ENCODE measurements at regions not wholly inside any gene's neighbourhood (a gene's known extent, or its start where the extent isn't known, plus 50 kb on each side); places are given as distances from the start of the nearest gene placed in this dataset.
"Not testable (repeated sequence)": the region's sequence is repeated elsewhere in the genome, so short reads cannot be mapped to it uniquely, and the experiment has no call there.

GRCh38 chr6:146937316-146937715 is 266.9 kb upstream of the STXBP5 start:
- H3K4me1 ChIP-seq: no peaks in the 10 kb centered on the region
- DNase-seq: no peak
- intact Hi-C loops (cut with DNase I; ENCODE audit: low total_unique reads): no loop called here
- no peak overlapping the region for H3K4me3 ChIP-seq
- no peak overlapping the region for H3K27ac ChIP-seq
- H3K36me3 ChIP-seq: no peaks in the 10 kb centered on the region
- TF ChIP-seq POLR2A (IDR thresholded peaks at IDR 0.05): no peak
- TF ChIP-seq, protein P1, sequence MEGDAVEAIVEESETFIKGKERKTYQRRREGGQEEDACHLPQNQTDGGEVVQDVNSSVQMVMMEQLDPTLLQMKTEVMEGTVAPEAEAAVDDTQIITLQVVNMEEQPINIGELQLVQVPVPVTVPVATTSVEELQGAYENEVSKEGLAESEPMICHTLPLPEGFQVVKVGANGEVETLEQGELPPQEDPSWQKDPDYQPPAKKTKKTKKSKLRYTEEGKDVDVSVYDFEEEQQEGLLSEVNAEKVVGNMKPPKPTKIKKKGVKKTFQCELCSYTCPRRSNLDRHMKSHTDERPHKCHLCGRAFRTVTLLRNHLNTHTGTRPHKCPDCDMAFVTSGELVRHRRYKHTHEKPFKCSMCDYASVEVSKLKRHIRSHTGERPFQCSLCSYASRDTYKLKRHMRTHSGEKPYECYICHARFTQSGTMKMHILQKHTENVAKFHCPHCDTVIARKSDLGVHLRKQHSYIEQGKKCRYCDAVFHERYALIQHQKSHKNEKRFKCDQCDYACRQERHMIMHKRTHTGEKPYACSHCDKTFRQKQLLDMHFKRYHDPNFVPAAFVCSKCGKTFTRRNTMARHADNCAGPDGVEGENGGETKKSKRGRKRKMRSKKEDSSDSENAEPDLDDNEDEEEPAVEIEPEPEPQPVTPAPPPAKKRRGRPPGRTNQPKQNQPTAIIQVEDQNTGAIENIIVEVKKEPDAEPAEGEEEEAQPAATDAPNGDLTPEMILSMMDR (IDR thresholded peaks at IDR 0.05): no peak
- no peaks in the 10 kb centered on the region for H3K27me3 ChIP-seq
- no peaks in the 10 kb centered on the region for H3K9me3 ChIP-seq

GRCh38 chr6:146938266-146938665 is 266.0 kb upstream of the STXBP5 start:
- TF ChIP-seq, protein P1 (IDR thresholded peaks at IDR 0.05): no peak
- TF ChIP-seq POLR2A (IDR thresholded peaks at IDR 0.05): no peak
- intact Hi-C loops (cut with DNase I; ENCODE audit: low total_unique reads): no loop called here

GRCh38 chr6:146939456-146939855 is 264.8 kb upstream of the STXBP5 start:
- H3K27me3 ChIP-seq; DNase-seq; H3K36me3 ChIP-seq; H3K4me3 ChIP-seq; H3K27ac ChIP-seq; intact Hi-C loops (cut with DNase I; ENCODE audit: low total_unique reads); H3K9me3 ChIP-seq; H3K4me1 ChIP-seq: not testable (repeated sequence)

More at GRCh38 chr6:146938266-146938665, 266.0 kb upstream of the STXBP5 start:
- no peak for DNase-seq
- H3K4me3 ChIP-seq: no peak overlapping the region
- no peaks in the 10 kb centered on the region for H3K36me3 ChIP-seq
- no peaks in the 10 kb centered on the region for H3K9me3 ChIP-seq
- no peaks in the 10 kb centered on the region for H3K27me3 ChIP-seq
- no peaks in the 10 kb centered on the region for H3K4me1 ChIP-seq
- H3K27ac ChIP-seq: no peak overlapping the region

GRCh38 chr6:146943664-146944063 is 260.6 kb upstream of the STXBP5 start:
- Histone ChIP-seq H3K36me3 (no peaks in the 10 kb centered on the region), H3K27ac (no peak overlapping the region), H3K4me1 (no peaks in the 10 kb centered on the region), H3K9me3 (no peaks in the 10 kb centered on the region), H3K27me3 (no peaks in the 10 kb centered on the region), H3K4me3 (no peak overlapping the region)
- no peak for TF ChIP-seq POLR2A (IDR thresholded peaks at IDR 0.05)
- TF ChIP-seq, protein P1 (IDR thresholded peaks at IDR 0.05): no peak
- intact Hi-C loops (cut with DNase I; ENCODE audit: low total_unique reads): no loop called here
- no peak for DNase-seq

DNA sequence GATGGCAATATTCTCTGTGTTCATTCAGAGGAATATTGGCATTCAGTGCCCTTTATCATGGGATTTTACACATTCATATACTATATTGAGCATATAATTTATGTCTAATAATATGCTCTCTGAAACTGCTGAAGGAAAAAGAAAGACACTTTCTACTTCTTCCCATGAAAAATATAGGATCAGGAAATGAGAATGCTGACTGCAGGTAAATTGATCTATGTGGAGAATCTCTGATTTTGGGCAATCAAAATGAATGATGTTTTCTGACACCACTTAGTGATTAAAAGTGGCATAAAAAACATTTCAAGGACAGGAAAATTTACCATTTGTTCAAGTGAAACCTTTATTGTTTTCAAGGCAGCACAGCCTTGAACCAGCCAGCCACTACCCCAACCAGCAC is 260.1 kb upstream of the STXBP5 start:
- H3K9me3 ChIP-seq: no peaks in the 10 kb centered on the region
- H3K27ac ChIP-seq: no peak overlapping the region
- H3K4me3 ChIP-seq: no peak overlapping the region
- no peaks in the 10 kb centered on the region for H3K27me3 ChIP-seq
- no peaks in the 10 kb centered on the region for H3K36me3 ChIP-seq
- intact Hi-C loops (cut with DNase I; ENCODE audit: low total_unique reads): no loop called here
- H3K4me1 ChIP-seq: no peaks in the 10 kb centered on the region
- TF ChIP-seq, protein P1 (IDR thresholded peaks at IDR 0.05): no peak
- no peak for TF ChIP-seq POLR2A (IDR thresholded peaks at IDR 0.05)
- DNase-seq: no peak

DNA sequence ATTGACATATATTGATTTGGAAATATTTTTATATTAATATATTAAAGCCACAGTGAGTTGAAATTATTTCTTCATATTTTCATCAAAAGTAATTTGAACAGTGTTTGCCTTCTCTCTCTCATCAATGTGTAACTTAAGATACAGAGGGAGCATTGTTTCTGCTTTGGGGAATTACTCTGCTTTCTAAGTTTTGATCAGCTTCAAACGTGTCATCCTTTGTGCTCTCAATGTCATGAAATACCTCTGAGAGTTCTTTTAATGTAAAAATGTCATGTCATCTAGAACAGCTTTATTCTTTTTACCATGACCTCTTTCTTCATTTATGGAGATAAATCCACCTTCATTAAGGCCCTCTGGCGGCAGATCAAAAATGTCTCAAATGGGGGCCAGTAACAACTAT is 259.4 kb upstream of the STXBP5 start:
- no peaks in the 10 kb centered on the region for H3K9me3 ChIP-seq
- TF ChIP-seq, protein P1 (IDR thresholded peaks at IDR 0.05): no peak
- TF ChIP-seq POLR2A (IDR thresholded peaks at IDR 0.05): no peak
- DNase-seq: no peak
- no peaks in the 10 kb centered on the region for H3K27me3 ChIP-seq
- intact Hi-C loops (cut with DNase I; ENCODE audit: low total_unique reads): no loop called here
- H3K4me3 ChIP-seq: no peak overlapping the region
- H3K4me1 ChIP-seq: no peaks in the 10 kb centered on the region
- H3K27ac ChIP-seq: no peak overlapping the region
- H3K36me3 ChIP-seq: no peaks in the 10 kb centered on the region

Data from uterus (tissue), 3 donors.